Esophagus squamous epithelium (tissue), 4 donors: ENCODE measurements at regions not wholly inside any gene's neighbourhood (a gene's known extent, or its start where the extent isn't known, plus 50 kb on each side); places are given as distances from the start of the nearest gene placed in this dataset.

ENCODE experiments used
- POLR2A ChIP-seq, 4 donors: fragments of 450-650 bp; IDR thresholded peaks; one replicate each; pipeline ENCODE4 v1.6.1; 2017; ENCODE audit warnings: antibody characterized with exemption in 4 of 4, mild to moderate bottlenecking in 4 of 4, moderate library complexity in 3 of 4
- TF ChIP-seq, protein P1 (sequence below), 6 experiments: fragments of 450-650 bp in 4 of 6; fragments of 200-600 bp in 2 of 6; sonication (generic) in 2 of 6; IDR thresholded peaks; one replicate each; pipeline ENCODE4 v1.5.1; 2016 to 2019; ENCODE audit warnings: antibody characterized with exemption in 6 of 6, mild to moderate bottlenecking in 4 of 6, moderate library complexity in 4 of 6

DNA sequence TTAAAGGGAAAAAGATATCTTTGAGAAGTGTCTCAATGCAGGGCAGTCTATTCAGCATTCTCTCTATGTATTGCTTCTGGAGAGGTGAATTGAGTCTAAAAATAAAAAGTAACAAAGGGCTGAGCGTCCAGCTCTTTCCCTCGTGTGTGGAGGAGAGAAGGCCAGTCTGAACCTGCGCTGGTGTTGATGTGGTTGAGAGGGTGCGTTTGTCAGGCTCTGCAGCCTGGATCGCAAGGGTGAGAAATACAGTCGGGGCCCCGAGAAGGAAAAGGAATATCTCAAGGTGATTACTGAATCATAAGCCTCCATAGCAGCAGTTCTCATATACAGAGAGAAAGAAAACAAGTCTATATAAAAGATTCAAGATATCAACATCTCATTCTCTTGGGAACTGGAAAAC lies 494.1 kb upstream of the MDFIC2 start:
- TF ChIP-seq POLR2A (IDR thresholded peaks at IDR 0.05): no peak
- TF ChIP-seq, protein P1, sequence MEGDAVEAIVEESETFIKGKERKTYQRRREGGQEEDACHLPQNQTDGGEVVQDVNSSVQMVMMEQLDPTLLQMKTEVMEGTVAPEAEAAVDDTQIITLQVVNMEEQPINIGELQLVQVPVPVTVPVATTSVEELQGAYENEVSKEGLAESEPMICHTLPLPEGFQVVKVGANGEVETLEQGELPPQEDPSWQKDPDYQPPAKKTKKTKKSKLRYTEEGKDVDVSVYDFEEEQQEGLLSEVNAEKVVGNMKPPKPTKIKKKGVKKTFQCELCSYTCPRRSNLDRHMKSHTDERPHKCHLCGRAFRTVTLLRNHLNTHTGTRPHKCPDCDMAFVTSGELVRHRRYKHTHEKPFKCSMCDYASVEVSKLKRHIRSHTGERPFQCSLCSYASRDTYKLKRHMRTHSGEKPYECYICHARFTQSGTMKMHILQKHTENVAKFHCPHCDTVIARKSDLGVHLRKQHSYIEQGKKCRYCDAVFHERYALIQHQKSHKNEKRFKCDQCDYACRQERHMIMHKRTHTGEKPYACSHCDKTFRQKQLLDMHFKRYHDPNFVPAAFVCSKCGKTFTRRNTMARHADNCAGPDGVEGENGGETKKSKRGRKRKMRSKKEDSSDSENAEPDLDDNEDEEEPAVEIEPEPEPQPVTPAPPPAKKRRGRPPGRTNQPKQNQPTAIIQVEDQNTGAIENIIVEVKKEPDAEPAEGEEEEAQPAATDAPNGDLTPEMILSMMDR (IDR thresholded peaks at IDR 0.05): no peak
